ENCODE measurements at regions not wholly inside any gene's neighbourhood (a gene's known extent, or its start where the extent isn't known, plus 50 kb on each side); places are given as distances from the start of the nearest gene placed in this dataset.

DNA sequence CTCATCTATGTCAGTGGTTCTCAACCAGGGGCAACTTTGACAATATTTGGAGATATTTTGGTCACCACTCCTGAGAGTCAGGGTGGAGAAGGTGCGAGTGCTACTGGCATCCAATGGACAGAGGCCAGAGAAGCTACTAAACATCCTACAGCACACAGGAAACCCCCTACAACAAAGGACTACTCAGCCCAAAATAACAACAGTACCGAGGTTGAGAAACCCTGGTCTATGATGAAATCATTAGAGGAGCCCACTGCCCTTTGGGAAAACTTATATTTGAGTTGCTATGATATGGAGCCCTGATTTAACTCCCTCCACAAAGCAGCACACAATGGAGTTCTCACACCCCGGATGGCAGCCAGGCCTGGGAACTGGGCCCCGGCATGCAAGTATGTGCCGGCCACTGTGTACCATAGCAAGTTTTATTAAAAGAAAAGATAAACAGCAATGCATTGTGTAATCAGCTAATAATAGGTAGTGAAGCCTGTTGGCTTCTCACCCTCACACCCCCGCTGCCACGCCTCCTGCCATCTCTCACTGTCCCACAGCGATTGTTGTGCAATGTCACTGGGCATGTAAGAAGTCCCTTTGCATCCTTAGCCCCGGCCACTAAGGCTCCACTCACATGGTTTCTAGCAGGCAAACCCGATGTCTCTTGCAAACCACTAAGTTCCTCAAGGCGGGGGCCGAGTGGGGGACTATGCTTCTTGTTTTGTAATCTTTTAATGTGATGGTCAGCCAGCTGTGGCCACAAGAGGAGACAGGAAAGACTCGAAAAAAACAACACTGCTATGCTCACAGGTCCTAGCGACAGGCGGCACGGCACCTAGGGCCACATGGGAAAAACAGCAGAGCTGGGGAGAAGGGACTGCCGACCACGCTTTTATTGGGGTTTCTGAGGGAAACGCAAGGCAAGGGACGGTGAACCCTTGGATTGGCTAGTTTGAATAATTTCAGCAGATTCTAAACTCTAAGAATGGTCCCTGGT is 110.0 kb downstream of the AQP9 start:
- DNase-seq (ENCODE audit: low read depth): no peak
- TF ChIP-seq, protein P1, sequence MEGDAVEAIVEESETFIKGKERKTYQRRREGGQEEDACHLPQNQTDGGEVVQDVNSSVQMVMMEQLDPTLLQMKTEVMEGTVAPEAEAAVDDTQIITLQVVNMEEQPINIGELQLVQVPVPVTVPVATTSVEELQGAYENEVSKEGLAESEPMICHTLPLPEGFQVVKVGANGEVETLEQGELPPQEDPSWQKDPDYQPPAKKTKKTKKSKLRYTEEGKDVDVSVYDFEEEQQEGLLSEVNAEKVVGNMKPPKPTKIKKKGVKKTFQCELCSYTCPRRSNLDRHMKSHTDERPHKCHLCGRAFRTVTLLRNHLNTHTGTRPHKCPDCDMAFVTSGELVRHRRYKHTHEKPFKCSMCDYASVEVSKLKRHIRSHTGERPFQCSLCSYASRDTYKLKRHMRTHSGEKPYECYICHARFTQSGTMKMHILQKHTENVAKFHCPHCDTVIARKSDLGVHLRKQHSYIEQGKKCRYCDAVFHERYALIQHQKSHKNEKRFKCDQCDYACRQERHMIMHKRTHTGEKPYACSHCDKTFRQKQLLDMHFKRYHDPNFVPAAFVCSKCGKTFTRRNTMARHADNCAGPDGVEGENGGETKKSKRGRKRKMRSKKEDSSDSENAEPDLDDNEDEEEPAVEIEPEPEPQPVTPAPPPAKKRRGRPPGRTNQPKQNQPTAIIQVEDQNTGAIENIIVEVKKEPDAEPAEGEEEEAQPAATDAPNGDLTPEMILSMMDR (conservative IDR thresholded peaks at IDR 0.05; ENCODE audit: low read depth, low read length): no peak
- no peak overlapping the region for H3K4me3 ChIP-seq (ENCODE audit: low read depth, low read length)

DNA sequence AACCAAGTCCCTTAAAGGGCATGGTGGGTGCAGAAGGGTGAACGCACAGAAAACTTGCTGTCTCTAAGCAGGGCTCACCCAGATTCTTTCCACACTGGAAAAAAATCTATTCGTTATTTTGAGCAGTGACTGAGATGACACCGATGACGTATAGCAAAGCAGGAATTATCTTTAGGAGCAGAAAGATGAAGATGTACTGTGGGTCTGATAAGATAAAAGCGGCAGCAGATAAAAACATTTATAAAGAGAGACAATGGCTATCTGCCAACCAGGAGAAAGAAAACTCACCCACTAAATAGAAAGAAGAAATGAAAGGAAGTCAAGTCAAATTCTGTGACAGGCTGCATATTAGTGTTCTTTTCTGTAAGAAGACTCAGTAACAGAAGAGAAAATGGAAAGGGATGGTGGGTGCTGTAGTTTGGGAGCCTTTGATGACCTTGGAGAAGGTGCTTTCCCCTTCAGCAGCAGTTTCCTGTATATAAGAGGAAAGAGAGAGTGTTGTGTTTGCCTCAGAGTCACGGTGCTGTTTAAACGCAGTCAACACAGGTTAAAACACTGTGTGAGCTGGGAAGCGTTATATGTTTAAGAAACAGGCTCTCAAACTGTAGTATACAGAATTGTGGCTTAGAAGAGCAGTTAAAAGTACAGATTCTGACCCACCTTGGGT is 111.6 kb downstream of the AQP9 start:
- no peak overlapping the region for H3K4me3 ChIP-seq (ENCODE audit: low read depth, low read length)
- TF ChIP-seq, protein P1 (conservative IDR thresholded peaks at IDR 0.05; ENCODE audit: low read depth, low read length): no peak
- DNase-seq (ENCODE audit: low read depth): no peak

DNA sequence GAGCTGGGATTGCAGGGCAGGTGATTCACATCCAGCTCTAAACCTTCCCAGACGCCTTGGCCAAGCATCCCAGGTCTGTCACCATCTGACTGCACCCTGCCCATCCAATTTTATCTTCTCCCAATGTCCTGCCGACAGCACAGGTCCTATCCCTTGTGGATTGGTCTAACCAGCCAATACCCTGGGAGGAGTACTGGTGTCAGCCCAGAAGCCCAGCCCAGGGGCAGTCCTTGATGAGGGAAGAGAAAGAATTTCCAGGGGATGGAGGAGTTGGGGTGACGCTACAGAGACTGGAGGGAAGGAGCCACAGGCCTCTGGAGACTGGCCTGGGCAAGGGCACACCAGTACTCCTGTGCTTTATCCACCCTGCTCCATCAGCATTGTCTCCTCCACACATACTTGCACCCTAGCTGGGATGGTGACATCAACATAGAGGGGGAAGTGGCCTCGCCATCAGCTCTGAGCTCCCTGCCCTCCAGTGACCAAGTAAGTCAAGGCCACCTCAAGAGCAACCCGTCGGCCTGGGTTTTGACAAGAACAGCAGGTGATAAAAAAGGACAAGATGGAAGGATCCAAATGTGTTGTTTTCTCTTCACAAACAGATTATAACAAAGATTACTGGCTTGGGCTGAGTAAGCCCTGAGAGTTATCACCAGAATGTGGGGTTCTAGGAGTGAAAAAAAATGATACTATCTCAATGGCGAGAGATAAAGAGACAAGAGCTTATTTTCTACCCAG is 114.6 kb downstream of the AQP9 start:
- H3K4me3 ChIP-seq (ENCODE audit: low read depth, low read length): no peak overlapping the region
- no peak for DNase-seq (ENCODE audit: low read depth)
- TF ChIP-seq, protein P1 (conservative IDR thresholded peaks at IDR 0.05; ENCODE audit: low read depth, low read length): no peak

DNA sequence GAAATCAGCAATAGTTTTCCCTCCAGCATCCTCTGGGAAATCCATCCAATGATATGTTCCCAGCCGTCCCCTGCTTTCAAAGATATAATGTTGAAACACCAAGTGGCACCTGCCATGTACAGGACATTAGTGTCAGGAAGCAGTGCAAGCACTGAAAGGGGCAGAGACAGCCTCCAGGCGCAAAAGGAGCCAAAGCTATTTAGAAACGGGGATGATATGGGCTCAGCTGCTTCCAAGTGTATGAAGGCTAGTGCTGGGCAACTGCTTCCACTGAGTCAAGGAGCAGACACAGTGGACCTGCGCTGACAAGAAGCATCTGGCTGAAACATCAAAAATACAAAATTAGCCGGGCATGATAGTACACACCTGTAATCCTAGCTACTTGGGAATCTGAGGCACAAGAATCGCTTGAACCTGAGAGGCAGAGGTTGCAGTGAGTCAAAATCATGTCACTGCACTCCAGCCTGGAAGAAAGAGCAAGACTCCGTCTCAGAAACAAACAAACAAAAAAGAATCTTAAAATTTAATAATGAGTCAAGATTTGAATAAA is 119.7 kb downstream of the AQP9 start:
- no peak overlapping the region for H3K4me3 ChIP-seq (ENCODE audit: low read depth, low read length)
- DNase-seq (ENCODE audit: low read depth): no peak
- TF ChIP-seq, protein P1 (conservative IDR thresholded peaks at IDR 0.05; ENCODE audit: low read depth, low read length): no peak

DNA sequence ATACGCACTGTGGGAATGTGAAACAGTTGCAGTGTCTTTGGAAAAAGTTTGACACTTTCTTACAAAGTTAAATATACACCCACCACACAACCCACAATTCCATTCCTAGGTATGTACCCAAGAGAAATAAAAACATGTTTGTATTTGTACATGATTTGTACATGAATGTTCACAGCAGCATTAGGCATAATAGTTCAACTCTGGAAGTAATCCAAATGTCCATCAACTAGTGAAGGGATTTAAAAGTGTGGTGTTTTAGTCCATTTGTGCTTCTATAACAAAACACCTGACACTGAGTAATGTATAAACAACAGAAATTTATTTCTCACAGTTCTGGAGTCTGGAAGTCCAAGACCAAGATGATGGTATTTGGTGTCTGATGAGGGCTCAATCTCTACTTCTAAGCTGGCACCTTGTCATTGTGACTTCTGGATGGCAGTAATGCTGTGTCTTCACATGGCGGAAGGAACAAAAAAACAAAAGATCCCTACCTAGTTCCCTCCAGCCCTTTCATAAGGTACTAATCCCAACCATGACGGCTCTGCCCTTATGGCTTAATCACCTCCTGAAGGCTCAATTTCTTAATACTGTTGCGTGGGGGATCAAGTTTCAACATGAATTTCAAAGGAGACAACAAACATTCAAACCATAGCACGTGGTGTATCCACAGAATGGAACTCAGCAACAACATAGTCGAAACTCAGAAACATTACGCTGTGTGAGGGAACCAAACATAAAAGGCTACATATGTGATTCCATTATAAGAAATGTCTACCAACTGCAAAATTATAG is 120.5 kb downstream of the AQP9 start:
- H3K4me3 ChIP-seq (ENCODE audit: low read depth, low read length): no peak overlapping the region
- TF ChIP-seq, protein P1 (conservative IDR thresholded peaks at IDR 0.05; ENCODE audit: low read depth, low read length): no peak
- peak; percentile 25 for DNase-seq (ENCODE audit: low read depth)

DNA sequence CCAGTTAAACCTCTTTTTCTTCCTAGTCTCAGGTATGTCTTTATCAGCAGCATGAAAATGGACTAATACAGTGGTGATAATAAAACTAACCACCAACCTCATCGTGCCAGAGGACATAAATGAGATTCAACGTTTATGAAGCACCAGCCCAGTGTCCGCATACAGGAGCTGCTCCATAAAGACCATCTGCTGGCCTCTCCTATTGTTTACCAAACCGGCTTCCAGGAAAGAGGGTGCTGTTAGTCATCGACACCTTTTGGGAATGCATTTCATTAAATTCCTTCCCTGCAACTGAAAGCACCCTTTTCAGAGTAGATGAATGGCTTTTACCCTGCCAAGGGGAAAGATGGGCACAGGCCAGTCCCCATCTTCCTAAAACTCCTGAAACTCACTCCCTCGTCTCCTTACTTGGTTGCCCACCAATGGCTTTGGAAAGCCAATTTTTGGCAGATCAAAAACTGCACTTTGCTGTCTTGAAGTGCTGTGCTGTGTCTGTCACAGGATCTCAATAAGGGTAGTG is 122.1 kb downstream of the AQP9 start:
- DNase-seq (ENCODE audit: low read depth): no peak
- no peak overlapping the region for H3K4me3 ChIP-seq (ENCODE audit: low read depth, low read length)
- TF ChIP-seq, protein P1 (conservative IDR thresholded peaks at IDR 0.05; ENCODE audit: low read depth, low read length): no peak
